ENCODE measurements at regions not wholly inside any gene's neighbourhood (a gene's known extent, or its start where the extent isn't known, plus 50 kb on each side); places are given as distances from the start of the nearest gene placed in this dataset.
A peak's percentile ranks its signal among the peaks of the same experiment; 100 is the strongest.
"Not testable (repeated sequence)": the region's sequence is repeated elsewhere in the genome, so short reads cannot be mapped to it uniquely, and the experiment has no call there.

- H3K4me1 Mint-ChIP-seq: no peaks in the 10 kb centered on the region
Measured at GRCh38 chrX:33892670-33893069, 239.4 kb downstream of the FAM47A start.

GRCh38 chrX:33855251-33855650 is 276.9 kb downstream of the FAM47A start:
- Histone ChIP-seq H4K20me1 (ENCODE audit: low read depth) (no peaks in the 10 kb centered on the region), H3K4me3 (no peak overlapping the region), H3K4me2 (peak overlapping the region; percentile 21), H3K9ac (no peak overlapping the region), H3K27me3 (no peaks in the 10 kb centered on the region), H2AFZ (replicated peaks) (no peak overlapping the region), H3K9me3 (ENCODE audit: low read depth) (no peaks in the 10 kb centered on the region), H3K4me1 (peaks cover 14% of the 10 kb centered on the region), H3K79me2 (ENCODE audit: low read depth) (no peaks in the 10 kb centered on the region), H3K27ac (no peak overlapping the region), H3K36me3 (no peaks in the 10 kb centered on the region), H3F3A (ENCODE audit: low read depth) (no peaks in the 10 kb centered on the region)
- Mint-ChIP-seq H3K27me3 (ENCODE audit: insufficient read depth, low read depth) (no peaks in the 10 kb centered on the region), H3K36me3 (no peaks in the 10 kb centered on the region), H3K4me3 (no peak overlapping the region), H3K27ac (no peak overlapping the region), H3K9me3 (no peaks in the 10 kb centered on the region), H3K4me1 (no peaks in the 10 kb centered on the region)
- TF ChIP-seq CTCF (IDR thresholded peaks at IDR 0.05) (no peak), EZH2 (IDR thresholded peaks at IDR 0.05) (no peak), EZH2phosphoT487 (IDR thresholded peaks at IDR 0.05) (no peak)
- DNase-seq (ENCODE audit: low spot score): peak; percentile 20

More at GRCh38 chrX:33892670-33893069, 239.4 kb downstream of the FAM47A start:
- no peak overlapping the region for H3K4me3 Mint-ChIP-seq
- H3K9me3 Mint-ChIP-seq: no peaks in the 10 kb centered on the region
- Histone ChIP-seq H3K4me3 (no peak overlapping the region), H4K20me1 (ENCODE audit: low read depth) (no peaks in the 10 kb centered on the region), H3K27ac (no peak overlapping the region), H3K36me3 (no peaks in the 10 kb centered on the region), H3K9me3 (ENCODE audit: low read depth) (no peaks in the 10 kb centered on the region), H3K79me2 (ENCODE audit: low read depth) (no peaks in the 10 kb centered on the region), H3K27me3 (no peaks in the 10 kb centered on the region), H3K9ac (no peak overlapping the region), H2AFZ (replicated peaks) (no peak overlapping the region), H3K4me2 (no peak overlapping the region), H3K4me1 (no peaks in the 10 kb centered on the region), H3F3A (ENCODE audit: low read depth) (no peaks in the 10 kb centered on the region)
- H3K27me3 Mint-ChIP-seq (ENCODE audit: insufficient read depth, low read depth): no peaks in the 10 kb centered on the region
- DNase-seq (ENCODE audit: low spot score): no peak
- TF ChIP-seq EZH2phosphoT487 (IDR thresholded peaks at IDR 0.05): no peak
- TF ChIP-seq CTCF (IDR thresholded peaks at IDR 0.05): no peak
- no peaks in the 10 kb centered on the region for H3K36me3 Mint-ChIP-seq
- H3K27ac Mint-ChIP-seq: no peak overlapping the region

- not testable (repeated sequence) for H3K27me3 Mint-ChIP-seq (ENCODE audit: insufficient read depth, low read depth); H3K4me1 Mint-ChIP-seq; H3K36me3 Mint-ChIP-seq; H3K4me3 ChIP-seq; H3F3A ChIP-seq (ENCODE audit: low read depth); H4K20me1 ChIP-seq (ENCODE audit: low read depth); DNase-seq (ENCODE audit: low spot score); H2AFZ ChIP-seq (replicated peaks); H3K9ac ChIP-seq; H3K4me3 Mint-ChIP-seq; H3K9me3 Mint-ChIP-seq; H3K79me2 ChIP-seq (ENCODE audit: low read depth); H3K27me3 ChIP-seq; H3K4me2 ChIP-seq; H3K27ac Mint-ChIP-seq; H3K27ac ChIP-seq; H3K9me3 ChIP-seq (ENCODE audit: low read depth); H3K36me3 ChIP-seq
- H3K4me1 ChIP-seq: peaks cover 14% of the 10 kb centered on the region
Measured at GRCh38 chrX:33852146-33852545, 280.0 kb downstream of the FAM47A start.

- no peaks in the 10 kb centered on the region for H3K9me3 ChIP-seq (ENCODE audit: low read depth)
- H3K4me3 Mint-ChIP-seq: no peak overlapping the region
- H3K4me3 ChIP-seq: no peak overlapping the region
- H3K27me3 Mint-ChIP-seq (ENCODE audit: insufficient read depth, low read depth): no peaks in the 10 kb centered on the region
- H3K4me1 Mint-ChIP-seq: peaks cover 3% of the 10 kb centered on the region
- H4K20me1 ChIP-seq (ENCODE audit: low read depth): no peaks in the 10 kb centered on the region
- H3K36me3 Mint-ChIP-seq: no peaks in the 10 kb centered on the region
- H3K9ac ChIP-seq: no peak overlapping the region
- H3K9me3 Mint-ChIP-seq: no peaks in the 10 kb centered on the region
- TF ChIP-seq EZH2 (IDR thresholded peaks at IDR 0.05): no peak
- no peaks in the 10 kb centered on the region for H3K36me3 ChIP-seq
- no peaks in the 10 kb centered on the region for H3K79me2 ChIP-seq (ENCODE audit: low read depth)
- H3K4me1 ChIP-seq: peaks cover 18% of the 10 kb centered on the region
- H3K27me3 ChIP-seq: no peaks in the 10 kb centered on the region
- peak overlapping the region; percentile 33 for H3K4me2 ChIP-seq
- no peak overlapping the region for H3K27ac Mint-ChIP-seq
- DNase-seq (ENCODE audit: low spot score): peak; percentile 63
- no peaks in the 10 kb centered on the region for H3F3A ChIP-seq (ENCODE audit: low read depth)
- no peak overlapping the region for H2AFZ ChIP-seq (replicated peaks)
- H3K27ac ChIP-seq: no peak overlapping the region
Measured at GRCh38 chrX:33840176-33840575, 291.9 kb downstream of the FAM47A start.

Measured in neural progenitor cell (in vitro differentiated cells).